GM18868 (cell line): ENCODE measurements at regions not wholly inside any gene's neighbourhood (a gene's known extent, or its start where the extent isn't known, plus 50 kb on each side); places are given as distances from the start of the nearest gene placed in this dataset.
"Not testable (repeated sequence)": the region's sequence is repeated elsewhere in the genome, so short reads cannot be mapped to it uniquely, and the experiment has no call there.

Experiments used
- ATAC-seq: cut with Tn5 transposase; IDR thresholded peaks from one replicate; pipeline ENCODE4 v1.9.1; 2021; ENCODE audit warnings: mild to moderate bottlenecking, moderate library complexity; ENCODE audit not compliant: unreplicated experiment

DNA sequence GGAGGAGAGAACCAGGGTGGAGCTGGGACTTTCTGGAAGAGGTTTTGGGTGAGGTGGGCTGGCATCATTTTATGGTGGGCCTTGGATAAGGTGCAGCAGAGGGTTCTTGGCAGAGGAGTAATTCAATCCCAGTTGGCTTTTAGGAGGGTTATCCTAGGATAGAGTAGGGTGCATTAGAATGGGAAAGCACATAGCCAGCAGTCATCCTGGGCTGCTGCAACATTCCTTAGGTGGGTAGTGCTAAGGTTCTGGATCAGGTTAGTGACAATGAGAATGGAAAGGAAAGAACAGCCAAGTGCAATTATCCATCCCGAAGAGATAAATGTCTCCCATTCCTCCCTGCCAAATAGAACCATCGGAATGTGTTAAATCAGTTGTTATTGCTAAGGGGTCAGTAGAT is 157.3 kb upstream of the SPRED2 start:
- ATAC-seq = no peak

DNA sequence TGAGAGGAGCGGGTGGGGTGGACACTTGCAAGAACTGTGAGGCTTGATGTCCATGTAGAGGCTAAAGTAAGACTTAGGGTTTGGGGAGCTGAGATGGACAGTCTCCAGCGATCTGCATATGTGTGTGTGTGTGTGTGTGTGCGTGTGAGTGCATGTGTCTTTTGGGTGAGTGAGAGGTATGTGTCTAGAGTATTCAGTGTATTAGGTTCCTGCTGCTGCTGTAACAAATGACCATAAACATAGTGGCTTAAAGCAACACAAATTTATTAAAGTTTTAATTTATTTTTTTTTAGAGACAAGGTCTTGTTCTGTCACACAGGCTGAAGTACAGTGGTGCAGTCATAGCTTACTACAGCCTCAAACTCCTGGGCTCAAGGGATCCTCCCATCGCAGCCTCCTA is 155.4 kb upstream of the SPRED2 start:
- no peak for ATAC-seq

DNA sequence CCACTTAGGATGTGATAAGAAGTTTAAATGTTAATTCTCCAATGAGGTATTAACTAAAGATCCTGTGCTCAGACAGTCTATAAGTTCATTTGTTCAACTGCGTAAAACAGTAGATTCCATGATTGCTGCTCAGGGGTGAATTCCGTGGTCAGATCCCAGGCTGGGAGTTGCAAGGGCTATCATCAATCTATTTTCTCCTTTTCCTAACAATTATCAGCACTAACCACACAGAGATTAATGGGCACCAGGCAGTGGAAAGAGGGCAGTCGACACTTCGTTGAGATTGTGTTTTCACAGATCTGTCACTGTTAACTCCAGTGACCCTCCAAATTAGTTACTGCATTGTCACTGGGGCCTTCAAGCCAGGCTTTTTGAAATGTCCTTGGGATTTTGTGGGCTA is 154.1 kb upstream of the SPRED2 start:
- no peak for ATAC-seq

DNA sequence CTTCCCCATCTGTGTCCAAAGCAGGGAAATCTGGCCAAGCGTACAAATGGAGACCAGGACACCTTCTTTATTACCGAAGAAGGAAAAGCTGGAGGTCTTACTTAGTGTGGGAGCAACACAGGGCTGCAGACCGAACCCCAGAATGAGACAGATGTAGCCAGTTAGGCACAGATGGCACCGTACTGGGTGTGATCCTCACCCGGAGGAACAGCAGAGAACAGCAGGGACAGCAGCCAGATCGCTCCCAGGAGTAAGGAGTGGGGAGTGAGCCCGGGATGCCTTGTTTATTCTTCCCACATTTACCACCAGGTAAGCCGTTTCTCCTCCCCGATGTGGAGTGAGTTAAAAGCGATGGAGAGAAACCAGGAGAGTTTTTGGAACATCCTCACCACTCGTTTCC is 150.7 kb upstream of the SPRED2 start:
- ATAC-seq = no peak

DNA sequence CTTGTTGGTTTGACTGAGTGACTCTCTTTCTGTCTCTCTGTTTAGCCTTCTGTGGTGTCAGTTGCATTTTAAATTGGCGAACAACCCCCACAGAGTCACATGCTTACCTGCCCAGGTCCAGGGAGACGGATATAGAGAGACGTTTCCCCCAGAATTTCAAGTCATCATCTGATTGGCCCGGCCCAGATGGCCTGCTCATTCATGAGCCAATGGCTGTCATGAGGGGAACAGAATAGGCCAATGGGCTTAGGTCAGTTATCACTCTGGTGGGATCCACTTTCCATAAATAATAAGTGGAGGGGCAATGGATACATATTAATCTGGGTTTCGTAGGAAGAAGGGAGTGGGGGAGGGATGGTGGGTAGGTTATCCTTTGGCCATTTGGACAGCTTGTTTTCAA is 150.0 kb upstream of the SPRED2 start:
- no peak for ATAC-seq

DNA sequence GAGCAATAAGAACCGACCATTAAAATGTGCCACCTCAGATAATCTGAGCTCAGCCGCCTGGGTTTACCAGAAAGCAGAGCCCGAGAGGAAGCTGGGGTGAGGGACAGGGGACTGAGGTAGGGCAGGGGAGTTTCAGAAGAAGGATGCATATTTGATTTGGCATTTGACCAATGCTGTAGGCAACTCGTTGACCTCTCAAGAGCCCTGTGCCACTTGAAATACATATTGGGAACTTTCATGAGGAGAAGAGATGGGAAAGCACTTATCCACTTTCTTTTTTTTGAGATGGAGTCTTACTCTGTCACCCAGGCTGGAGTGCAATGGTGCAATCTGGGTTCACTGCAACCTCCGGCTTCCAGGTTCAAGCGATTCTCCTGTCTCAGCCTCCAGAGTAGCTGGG is 148.4 kb upstream of the SPRED2 start:
- no peak for ATAC-seq

DNA sequence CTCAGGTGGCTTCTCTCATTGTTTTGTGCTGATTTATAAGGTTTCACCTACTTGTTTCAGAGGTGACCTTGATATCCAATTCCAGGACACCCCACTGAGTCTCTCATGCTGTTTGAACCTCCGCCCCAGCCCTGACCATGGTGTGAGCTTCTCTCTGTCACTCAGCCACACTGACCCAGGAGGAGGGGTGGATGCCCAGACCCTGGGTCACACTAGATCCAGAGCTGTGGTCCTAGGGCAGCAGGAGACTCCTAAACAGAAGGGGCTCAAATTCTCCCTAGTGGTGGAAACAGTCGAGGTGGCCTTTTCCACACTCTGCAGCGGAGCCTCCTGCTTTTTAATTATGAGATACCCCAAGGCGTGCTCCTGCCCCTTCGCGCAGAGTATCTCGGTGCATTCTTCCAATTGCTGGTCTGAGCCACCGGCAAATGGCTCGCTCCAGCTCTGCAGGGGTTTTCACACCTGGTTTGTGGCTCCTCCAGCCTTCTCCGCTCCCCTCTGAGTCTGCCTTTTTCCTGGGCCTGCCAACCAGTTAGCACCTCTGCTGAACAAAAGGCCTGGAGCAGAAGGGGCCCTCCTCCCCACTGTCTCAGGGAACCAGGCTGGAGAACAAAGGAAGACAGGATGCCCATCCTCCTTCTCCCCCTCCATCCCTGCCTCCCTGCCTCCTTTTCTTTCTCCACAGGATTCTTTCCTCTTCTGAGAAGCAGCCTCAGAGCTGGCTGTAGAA is 147.3 kb upstream of the SPRED2 start:
- ATAC-seq = no peak

DNA sequence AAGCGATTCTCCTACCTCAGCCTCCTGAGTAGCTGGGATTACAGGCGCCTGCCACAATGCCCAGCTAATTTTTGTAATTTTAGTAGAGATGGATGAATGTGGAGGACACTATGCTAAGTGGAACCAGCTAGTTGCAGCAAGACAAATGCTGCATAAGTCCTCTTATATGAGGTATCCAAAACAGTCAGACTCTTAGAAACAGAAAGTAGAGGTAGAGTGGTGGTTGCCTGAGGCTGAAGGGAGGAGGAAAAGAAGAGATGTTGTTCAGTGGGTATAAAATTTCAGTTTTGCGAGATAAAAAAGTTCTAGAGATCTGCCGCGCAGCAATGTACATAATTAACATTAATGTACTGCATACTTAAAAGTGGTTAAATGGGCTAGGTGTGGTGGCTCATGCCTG is 145.3 kb upstream of the SPRED2 start:
- ATAC-seq = no peak

DNA sequence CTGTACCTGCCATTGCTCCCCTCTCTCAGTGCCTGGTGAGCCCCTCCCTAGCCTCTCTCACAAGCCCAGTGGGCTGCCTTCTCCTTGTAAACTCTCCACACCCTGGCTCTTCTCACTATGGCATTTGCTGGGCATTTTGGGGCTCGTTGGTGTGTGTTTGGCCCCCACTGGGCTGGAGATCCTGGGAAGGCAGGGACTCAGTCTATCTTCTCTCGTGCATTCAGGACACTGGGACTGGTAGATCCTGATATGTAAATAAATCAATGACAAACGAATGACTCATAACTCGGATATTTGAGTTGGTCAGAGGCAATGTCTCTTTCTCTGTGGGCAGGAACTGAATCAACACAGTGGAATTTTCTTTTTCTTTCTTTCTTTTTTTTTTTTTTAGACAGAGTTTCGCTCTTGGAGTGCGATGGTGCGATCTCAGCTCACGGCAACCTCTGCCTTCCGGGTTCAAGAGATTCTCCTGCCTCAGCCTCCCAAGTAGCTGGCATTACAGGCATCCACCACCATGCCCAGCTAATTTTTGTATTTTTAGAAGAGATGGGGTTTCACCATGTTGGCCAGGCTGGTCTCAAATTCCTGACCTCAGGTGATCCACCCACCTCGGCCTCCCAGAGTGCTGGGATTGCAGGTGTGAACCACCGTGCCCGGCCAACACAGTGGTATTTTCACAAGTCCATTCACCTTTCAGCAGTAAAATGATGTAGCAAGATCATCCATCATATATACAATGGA is 144.6 kb upstream of the SPRED2 start:
- no peak for ATAC-seq

DNA sequence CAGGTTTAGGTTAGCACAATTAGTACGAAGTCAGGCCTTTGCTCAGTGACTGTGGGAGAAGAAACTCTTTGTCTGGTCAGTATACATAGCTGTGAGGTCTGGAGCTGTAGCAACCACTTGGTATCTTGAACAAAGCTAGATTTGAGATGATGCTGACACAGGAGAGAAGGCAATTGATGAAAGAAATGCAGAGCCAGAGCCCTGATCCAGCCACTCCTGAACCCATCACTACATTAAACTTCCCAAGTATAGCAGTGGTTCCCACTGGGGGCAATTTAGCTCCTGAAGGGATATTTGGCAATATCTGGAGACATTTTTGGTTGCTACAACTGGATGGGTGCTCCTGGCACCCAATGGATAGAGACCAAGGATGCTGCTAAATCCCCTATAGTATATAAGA is 143.9 kb upstream of the SPRED2 start:
- no peak for ATAC-seq

DNA sequence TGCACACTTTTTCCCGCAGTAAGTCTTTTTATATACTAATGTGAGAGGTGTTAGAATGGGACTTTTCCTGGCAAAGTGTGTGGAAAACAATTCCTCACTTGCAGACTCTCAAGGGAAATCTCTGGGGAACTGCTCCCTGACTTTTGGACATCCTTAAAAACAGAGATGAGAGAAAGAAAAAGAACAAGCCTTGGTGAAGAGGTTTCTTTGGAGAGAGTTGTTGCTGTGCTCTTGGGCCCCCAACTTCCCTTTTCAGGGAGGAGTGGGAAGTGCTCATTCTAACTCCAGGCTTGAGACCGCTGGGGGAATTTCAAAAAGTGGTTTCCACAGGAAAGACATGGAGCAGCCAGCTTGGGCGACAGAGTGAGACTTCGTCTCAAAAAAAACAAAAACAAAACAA is 142.6 kb upstream of the SPRED2 start:
- ATAC-seq = no peak

DNA sequence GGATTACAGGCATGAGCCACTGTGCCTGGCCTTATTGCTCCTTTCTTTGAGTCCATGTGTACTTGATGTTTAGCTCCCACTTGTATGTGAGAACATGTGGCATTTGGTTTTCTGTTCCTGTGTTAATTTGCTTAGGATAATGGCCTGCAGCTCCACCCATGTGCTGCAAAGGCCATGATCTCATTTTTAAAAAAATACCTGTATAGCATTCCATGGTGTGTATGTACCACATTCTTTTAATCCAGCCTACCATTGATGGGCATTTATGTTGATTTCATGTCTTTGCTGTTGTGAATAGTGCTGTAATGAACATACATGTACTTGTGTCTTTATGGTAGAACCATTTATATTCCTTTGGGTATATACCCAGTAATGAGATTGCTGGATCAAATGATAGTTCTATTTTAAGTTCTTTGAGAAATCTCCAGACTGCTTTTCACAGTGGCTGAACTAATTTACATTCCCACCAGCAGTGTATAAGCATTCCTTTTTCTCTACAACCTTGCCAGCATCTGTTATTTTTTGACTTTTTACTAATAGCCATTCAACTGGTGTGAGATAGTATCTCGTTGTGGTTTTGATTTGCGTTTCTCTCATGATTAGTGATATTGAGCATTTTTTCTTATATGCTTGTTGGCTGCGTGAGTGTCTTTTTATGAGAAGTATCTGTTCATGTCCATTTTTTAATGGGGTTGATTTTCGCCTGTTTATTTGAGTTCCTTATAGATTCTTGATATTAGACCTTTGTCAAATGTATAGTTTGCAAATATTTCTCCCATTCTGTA is 136.4 kb upstream of the SPRED2 start:
- not testable (repeated sequence) for ATAC-seq

DNA sequence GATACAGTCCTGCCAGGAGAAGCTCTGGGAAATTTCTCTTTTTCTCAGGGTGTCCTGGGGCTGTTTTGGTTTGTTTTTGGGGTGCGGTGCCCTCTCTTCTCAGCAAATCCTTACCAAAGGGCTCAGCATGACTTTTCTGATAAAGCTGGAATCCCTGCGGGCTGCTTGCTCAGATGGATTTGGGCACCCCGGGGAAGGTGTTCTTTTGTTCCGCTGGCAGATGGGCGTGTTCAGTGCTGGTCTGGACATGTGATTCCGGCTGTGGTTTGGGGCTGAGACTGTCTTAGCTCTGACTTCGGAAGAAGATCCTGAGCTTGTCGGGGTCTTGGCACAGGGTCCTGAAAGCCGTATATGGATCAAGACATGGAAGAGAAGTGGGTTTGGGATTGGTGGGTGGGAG is 134.2 kb upstream of the SPRED2 start:
- ATAC-seq = no peak

DNA sequence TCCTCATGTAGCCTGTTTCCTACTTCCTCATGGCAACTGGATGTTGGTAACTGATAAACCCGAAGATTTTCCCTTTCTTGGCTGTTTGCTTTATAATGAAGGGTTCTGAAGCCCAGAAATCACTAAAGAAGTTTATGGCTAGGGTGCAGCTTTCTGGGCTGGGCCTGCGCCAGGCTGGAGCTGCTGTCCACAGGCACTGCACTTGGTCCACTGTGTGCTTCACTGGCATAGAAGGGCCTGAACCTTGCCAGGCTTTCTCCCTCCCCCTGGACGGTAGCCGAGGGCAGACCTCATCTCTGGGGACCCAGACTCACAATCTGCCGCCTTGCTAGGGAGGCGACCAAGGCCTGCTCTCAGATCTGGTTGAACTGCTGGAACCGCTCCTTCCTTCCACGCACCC is 133.3 kb upstream of the SPRED2 start:
- no peak for ATAC-seq

DNA sequence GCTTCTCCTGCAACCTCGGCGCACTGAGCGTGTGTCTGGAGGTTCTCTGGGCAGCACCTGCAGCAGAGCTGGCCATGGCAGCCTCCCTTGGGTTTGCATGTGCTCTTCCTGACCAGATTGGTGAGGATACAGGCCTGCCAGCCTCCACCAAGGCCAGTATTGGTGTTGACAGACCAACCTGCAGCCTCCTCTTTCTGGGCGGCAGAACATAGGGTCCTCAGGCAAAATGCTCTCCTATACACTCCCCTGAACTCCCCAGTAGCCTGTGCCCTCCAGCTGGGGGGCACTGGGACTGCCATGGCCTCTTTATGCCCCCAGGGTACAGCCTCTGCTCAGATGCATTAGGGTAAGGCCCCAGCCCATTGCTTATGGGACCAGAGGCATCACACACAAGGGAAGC is 131.9 kb upstream of the SPRED2 start:
- no peak for ATAC-seq

DNA sequence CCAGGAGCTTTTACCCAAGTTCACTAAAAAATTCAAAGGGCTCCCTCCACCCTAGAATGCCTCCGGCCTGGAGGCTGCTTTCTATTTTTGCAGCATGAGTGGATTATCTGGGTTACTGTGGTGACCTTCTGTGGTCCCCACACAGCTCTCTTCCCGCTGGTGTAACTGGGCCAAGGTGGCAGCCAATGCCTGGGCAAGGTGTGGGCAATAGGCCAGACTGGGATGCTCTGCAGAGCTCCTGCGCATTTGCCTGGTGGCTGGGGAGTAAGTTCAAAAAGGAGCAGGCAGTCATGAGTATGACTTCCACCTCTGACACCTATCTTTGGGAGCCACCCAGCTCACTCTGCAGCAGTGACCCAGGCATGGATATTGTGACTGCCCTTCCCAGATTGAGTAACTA is 130.5 kb upstream of the SPRED2 start:
- no peak for ATAC-seq

DNA sequence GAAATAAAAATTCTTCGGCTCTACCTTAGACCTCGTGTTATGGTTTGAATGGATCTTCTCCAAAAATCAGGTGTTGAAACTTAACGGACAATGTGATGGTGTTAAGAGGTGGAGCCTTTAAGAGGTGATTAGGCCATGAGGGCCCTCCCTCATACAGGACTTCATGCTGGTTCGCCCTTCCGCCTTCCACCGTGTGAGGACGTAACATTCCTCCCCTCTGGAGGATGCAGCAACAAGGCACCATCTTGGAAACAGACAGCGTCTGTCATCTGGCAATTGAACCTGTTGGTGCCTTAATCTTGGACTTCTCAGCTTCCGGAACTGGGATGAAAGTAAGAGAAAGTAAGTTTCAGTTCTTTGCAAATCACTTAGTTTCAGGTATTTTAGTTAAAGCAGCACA is 126.3 kb upstream of the SPRED2 start:
- no peak for ATAC-seq

DNA sequence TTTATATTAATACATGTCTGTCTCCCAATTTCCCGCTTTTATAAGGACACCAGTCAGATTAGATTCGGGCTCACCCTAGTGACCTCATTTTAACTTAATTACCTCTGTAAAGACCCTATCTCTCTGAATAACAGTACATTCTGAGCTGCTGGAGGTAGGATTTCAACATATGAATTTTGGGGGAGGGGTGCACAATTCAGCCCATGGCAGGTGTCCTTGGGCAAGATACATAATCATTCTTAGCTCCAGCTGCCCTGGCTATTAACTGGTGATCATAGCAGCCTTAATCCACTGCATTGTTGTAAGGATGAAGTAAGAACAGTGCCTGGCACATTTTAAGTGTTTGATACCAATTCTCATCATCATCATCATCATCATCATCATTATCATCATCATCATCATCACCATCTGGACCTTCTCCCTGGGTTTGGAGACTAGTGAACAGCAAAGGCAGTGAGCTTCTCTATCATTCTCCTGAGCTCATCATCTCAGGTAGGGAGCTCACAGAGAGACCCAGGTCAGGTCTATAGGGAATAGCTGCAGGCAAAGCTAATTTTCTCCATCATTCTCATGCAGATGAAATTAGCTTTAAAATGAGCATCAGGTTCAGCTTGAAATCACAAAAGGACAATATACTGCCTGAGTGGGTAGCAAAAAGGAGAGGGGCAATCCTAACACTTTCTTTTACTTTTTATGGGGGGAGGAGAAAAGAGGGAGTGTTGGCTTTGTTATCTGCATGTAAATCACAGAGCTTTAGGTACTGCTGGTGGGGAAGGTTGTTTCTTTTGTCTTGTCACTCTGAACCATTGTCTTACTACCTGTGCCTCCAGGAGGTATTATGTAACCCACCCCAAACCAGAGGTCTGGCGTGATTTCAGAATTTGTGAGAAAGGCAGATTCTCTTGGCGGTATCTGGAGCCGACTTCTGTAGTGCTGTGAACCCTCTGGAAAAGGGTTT is 125.5 kb upstream of the SPRED2 start:
- ATAC-seq = no peak

DNA sequence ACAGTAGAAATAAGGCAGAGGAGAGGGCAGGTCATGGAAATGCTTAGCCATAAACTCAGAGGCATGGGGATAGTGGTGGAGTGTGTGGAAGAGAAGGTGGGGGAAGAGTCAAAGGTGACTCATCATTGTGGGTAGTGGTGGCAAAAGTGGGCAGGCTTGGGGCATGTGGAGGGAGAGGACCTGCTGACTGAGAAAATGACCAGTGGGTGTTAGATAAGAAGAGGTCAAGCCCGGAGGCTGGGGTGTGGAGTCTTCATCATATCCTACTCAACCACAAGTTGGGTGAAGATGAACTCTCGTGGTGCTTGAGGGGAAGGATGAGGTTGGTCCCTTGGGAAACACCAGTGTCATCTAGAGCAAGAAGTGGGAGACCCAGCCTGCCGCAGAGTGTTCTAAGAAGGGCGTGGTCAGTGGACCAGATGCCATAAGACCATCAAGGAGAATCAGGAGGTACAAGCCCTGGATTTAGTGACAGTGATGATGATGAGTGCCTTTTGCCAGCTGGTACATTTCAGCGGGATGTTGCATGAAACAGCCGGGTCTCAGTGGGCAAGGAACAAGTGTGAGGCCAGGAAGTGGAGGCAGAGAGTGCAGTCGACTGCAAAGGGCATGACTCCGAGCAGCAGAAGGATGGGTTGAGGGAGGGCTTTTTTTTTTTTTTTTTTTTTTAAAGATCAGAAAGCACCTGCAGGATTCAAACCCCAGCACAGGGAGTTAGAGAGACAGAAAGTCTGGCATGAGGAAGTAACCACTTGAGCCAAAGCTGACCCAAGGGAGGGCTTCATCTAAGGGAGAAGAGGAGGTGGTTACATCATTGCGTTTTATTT is 122.6 kb upstream of the SPRED2 start:
- ATAC-seq = peak; percentile 54

DNA sequence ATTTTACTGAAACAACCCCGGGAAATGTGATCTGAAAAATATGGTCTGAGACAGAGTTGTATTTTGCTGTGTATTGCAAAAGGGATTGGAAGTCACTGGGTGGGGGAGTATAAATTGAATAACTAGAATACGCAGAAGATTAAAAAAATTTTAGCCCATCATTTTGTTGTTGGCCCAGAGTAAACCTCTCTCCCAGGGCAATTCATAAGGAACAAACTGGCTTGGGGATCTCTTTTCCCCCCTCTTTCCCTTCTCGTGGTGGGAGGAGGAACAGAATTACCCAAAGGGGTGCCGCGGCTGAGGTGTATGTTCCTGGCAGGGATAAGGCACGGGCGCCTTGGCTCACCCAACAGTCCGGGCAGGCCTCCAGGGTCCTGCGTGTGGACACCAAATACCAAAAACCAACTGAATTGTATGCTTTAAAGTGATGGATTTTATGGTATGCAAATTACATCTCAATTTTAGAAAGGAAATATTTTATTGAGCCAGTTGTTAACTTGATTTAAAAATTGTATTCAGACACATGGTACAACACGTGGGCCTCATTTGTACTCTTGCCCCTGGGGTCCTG is 121.2 kb upstream of the SPRED2 start:
- ATAC-seq = no peak
